ENCODE measurements at regions not wholly inside any gene's neighbourhood (a gene's known extent, or its start where the extent isn't known, plus 50 kb on each side); places are given as distances from the start of the nearest gene placed in this dataset.

DNA sequence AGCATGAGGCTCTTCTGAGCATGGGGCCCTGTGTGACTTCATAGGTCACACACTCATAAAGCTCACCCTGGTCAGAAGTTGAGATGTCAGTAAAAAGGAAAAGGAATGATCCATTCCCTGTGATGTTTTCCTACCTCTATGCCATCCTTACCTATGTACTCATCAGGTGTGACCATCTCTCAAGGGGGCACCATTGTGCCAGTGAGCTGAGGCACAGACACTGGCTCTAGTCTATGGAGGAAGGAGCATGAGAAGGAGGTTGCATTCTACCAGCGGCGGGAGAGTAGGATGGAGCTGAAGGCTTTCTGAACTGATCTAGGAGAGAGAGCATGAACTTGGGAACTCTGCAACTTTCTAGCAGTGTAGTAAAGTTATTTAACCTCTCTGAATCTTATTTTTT lies 65.8 kb upstream of the RGL1 start:
- TF ChIP-seq CTCF (IDR thresholded peaks at IDR 0.05) (no peak), POLR2A (IDR thresholded peaks at IDR 0.05) (no peak), POLR2AphosphoS5 (IDR thresholded peaks at IDR 0.05) (no peak), EP300 (IDR thresholded peaks at IDR 0.05) (no peak)

Measured in sigmoid colon (tissue), 4 donors.